ENCODE measurements at regions not wholly inside any gene's neighbourhood (a gene's known extent, or its start where the extent isn't known, plus 50 kb on each side); places are given as distances from the start of the nearest gene placed in this dataset.

DNA sequence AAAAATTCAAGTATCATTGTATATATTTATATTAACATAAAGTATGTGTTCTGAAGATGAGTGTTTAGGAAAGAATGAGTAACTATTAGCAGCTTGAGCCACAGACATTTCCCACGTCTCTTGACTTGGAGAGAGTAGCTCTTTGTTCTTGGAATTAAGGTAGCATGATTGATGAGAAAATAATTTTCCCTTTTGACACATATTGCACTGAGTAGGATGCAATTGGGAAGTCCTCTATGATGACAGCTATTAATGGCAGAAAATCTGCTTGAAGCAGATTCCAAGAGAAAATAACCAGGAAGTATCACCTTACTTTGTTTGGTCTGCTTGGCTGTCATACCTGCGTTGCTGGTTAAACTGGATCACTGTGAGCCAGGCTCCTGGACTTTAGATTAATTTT is 204.8 kb downstream of the TLE4 start:
- TF ChIP-seq EP300 (IDR thresholded peaks at IDR 0.05; ENCODE audit: low read depth) (no peak), POLR2AphosphoS5 (IDR thresholded peaks at IDR 0.05) (no peak)
- TF ChIP-seq, protein P1, sequence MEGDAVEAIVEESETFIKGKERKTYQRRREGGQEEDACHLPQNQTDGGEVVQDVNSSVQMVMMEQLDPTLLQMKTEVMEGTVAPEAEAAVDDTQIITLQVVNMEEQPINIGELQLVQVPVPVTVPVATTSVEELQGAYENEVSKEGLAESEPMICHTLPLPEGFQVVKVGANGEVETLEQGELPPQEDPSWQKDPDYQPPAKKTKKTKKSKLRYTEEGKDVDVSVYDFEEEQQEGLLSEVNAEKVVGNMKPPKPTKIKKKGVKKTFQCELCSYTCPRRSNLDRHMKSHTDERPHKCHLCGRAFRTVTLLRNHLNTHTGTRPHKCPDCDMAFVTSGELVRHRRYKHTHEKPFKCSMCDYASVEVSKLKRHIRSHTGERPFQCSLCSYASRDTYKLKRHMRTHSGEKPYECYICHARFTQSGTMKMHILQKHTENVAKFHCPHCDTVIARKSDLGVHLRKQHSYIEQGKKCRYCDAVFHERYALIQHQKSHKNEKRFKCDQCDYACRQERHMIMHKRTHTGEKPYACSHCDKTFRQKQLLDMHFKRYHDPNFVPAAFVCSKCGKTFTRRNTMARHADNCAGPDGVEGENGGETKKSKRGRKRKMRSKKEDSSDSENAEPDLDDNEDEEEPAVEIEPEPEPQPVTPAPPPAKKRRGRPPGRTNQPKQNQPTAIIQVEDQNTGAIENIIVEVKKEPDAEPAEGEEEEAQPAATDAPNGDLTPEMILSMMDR (IDR thresholded peaks at IDR 0.05): no peak

Data from transverse colon (tissue), 4 donors.